ENCODE measurements at regions not wholly inside any gene's neighbourhood (a gene's known extent, or its start where the extent isn't known, plus 50 kb on each side); places are given as distances from the start of the nearest gene placed in this dataset.

GRCh38 chr2:8300216-8300615, 381.6 kb upstream of the ID2 start:
- TF ChIP-seq TAF1 (conservative IDR thresholded peaks at IDR 0.05) (no peak), CTCF (IDR thresholded peaks at IDR 0.05; ENCODE audit: low read depth, low read length, missing input control) (no peak), FOXA1 (IDR thresholded peaks at IDR 0.05) (no peak), YY1 (IDR thresholded peaks at IDR 0.05) (no peak), RAD21 (IDR thresholded peaks at IDR 0.05) (no peak), JUND (IDR thresholded peaks at IDR 0.05) (no peak), ZBTB33 (IDR thresholded peaks at IDR 0.05) (no peak), HNF4G (IDR thresholded peaks at IDR 0.05) (no peak)
